ENCODE measurements at regions not wholly inside any gene's neighbourhood (a gene's known extent, or its start where the extent isn't known, plus 50 kb on each side); places are given as distances from the start of the nearest gene placed in this dataset.
"Not testable (repeated sequence)": the region's sequence is repeated elsewhere in the genome, so short reads cannot be mapped to it uniquely, and the experiment has no call there.

GRCh38 chr14:57046175-57046574, 222.5 kb downstream of the EXOC5 start:
- H3K4me1 ChIP-seq, result no peaks in the 10 kb centered on the region
- DNase-seq (ENCODE audit: low spot score), result no peak
- H3K9me3 ChIP-seq, result no peaks in the 10 kb centered on the region
- H3K36me3 ChIP-seq, result no peaks in the 10 kb centered on the region
- H3K27ac ChIP-seq, result no peak overlapping the region
- no peak overlapping the region for H3K4me3 ChIP-seq
- H3K27me3 ChIP-seq, result no peaks in the 10 kb centered on the region
- no peak for TF ChIP-seq CTCF (IDR thresholded peaks at IDR 0.05)

GRCh38 chr14:57044101-57044973, 224.4 kb downstream of the EXOC5 start:
- H3K9me3 ChIP-seq; H3K27ac ChIP-seq; H3K36me3 ChIP-seq; H3K27me3 ChIP-seq; DNase-seq (ENCODE audit: low spot score); H3K4me3 ChIP-seq; H3K4me1 ChIP-seq: not testable (repeated sequence)

GRCh38 chr14:57038689-57039088, 228.4 kb upstream of the OTX2 start:
- Histone ChIP-seq H3K36me3 (no peaks in the 10 kb centered on the region), H3K4me1 (no peaks in the 10 kb centered on the region), H3K27me3 (no peaks in the 10 kb centered on the region), H3K27ac (no peak overlapping the region), H3K4me3 (no peak overlapping the region), H3K9me3 (no peaks in the 10 kb centered on the region)
- TF ChIP-seq CTCF (IDR thresholded peaks at IDR 0.05), result no peak
- DNase-seq (ENCODE audit: low spot score), result no peak

GRCh38 chr14:57031474-57031873, 221.2 kb upstream of the OTX2 start:
- DNase-seq (ENCODE audit: low spot score), result no peak
- Histone ChIP-seq H3K27me3 (no peaks in the 10 kb centered on the region), H3K9me3 (peaks cover 0 to 7% of the 10 kb centered on the region in 2 donors), H3K4me3 (no peak overlapping the region), H3K36me3 (no peaks in the 10 kb centered on the region), H3K27ac (no peak overlapping the region), H3K4me1 (no peaks in the 10 kb centered on the region)
- TF ChIP-seq CTCF (IDR thresholded peaks at IDR 0.05), result no peak

GRCh38 chr14:57029620-57030253, 219.5 kb upstream of the OTX2 start:
- Histone ChIP-seq H3K4me3 (no peak overlapping the region), H3K4me1 (no peaks in the 10 kb centered on the region), H3K9me3 (peaks cover 0 to 12% of the 10 kb centered on the region in 2 donors), H3K27me3 (no peaks in the 10 kb centered on the region), H3K27ac (no peak overlapping the region), H3K36me3 (no peaks in the 10 kb centered on the region)
- DNase-seq (ENCODE audit: low spot score), result no peak
- no peak for TF ChIP-seq CTCF (IDR thresholded peaks at IDR 0.05)

- Histone ChIP-seq H3K36me3 (no peaks in the 10 kb centered on the region), H3K27me3 (no peaks in the 10 kb centered on the region), H3K4me1 (no peaks in the 10 kb centered on the region), H3K9me3 (peaks cover 0 to 4% of the 10 kb centered on the region in 2 donors), H3K4me3 (no peak overlapping the region), H3K27ac (no peak overlapping the region)
- no peak for TF ChIP-seq CTCF (IDR thresholded peaks at IDR 0.05)
- no peak for DNase-seq (ENCODE audit: low spot score)
These were observed 215.2 kb upstream of the OTX2 start for GRCh38 chr14:57025456-57025855.
